Activated CD4-positive, alpha-beta T cell treated with anti-CD3 and anti-CD28 coated beads, Interleukin-2, Interleukin-6, amounts not matched to agents 100 ng/mL and 50 ng/mL, durations not matched to agents 16 hours and 8 hours (primary cell): ENCODE measurements at regions not wholly inside any gene's neighbourhood (a gene's known extent, or its start where the extent isn't known, plus 50 kb on each side); places are given as distances from the start of the nearest gene placed in this dataset.
A peak's percentile ranks its signal among the peaks of the same experiment; 100 is the strongest.

Experiments
- DNase-seq: peaks from one replicate; pipeline ENCODE4 v3.0.0-alpha.2; 2020

GRCh38 chr5:54927097-54927746 is 58.2 kb downstream of the ESM1 start:
- DNase-seq, result peak; percentile 66

- no peak for DNase-seq
These were observed 60.9 kb downstream of the ESM1 start for GRCh38 chr5:54924487-54924886.

DNA sequence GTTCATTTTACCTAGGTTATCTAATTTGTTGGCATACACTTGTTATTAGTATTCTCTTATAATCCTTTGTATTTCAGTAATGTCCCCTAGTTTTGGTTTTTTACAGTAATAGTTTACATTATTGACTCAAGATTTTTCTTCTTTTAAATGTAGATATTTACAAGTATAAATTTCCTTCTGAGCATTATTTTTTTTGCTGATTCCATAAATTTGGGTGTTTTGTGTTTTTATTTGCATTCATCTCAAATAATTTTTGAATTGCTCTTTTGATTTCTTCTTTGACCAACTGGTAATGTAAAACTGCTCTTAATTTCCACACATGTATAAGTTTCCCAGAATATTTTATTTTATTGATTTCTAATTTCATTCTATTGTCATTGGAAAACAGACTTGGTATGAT is 68.1 kb downstream of the ESM1 start:
- no peak for DNase-seq

- DNase-seq, result no peak
These were observed 69.8 kb downstream of the ESM1 start for GRCh38 chr5:54915466-54916027.

- DNase-seq, result no peak
These were observed 73.4 kb downstream of the ESM1 start for GRCh38 chr5:54912021-54912420.

DNA sequence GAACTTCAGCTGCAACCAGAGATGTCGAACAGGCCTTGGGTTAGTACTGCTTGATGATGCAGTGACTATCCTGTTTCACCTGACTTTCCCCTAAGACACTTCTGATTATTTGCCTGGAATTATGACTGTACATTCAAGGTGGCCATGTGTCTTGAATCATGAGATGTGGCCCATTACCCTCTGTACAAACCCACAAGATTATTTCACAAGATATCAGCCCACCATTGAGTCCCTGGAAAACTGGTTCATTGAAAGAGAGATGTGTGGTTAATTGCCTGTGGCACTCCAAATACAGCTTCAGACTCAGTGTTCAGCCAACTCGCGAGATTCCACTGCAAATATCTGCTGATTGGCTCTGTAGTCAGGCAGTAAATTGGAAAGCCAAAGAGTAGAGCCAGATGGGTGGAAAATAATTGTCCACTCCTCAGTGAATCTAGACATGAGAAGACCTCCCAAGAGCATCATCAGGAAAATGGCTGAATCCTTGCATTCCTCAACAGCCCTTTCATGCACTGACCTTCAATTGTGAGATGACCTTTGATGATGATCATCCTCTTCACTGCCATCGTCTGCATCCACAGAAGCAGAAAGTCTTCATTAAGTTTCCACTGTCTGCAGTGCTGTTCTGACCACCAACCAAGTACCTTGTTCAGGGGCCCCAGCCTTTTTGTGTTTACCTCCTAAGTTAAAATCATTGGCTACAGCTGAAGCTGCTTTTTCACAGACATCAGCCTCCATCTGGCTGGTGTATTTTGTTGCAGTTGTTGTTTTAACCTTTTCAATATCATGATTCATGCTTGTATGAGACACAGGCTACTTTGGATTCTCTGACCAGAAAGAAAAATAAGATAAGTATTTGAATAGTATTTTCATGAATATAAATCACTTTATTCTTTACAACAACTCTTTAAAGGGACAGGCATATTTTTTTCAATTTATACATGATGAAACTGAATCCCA is 75.2 kb downstream of the ESM1 start:
- DNase-seq, result no peak

DNA sequence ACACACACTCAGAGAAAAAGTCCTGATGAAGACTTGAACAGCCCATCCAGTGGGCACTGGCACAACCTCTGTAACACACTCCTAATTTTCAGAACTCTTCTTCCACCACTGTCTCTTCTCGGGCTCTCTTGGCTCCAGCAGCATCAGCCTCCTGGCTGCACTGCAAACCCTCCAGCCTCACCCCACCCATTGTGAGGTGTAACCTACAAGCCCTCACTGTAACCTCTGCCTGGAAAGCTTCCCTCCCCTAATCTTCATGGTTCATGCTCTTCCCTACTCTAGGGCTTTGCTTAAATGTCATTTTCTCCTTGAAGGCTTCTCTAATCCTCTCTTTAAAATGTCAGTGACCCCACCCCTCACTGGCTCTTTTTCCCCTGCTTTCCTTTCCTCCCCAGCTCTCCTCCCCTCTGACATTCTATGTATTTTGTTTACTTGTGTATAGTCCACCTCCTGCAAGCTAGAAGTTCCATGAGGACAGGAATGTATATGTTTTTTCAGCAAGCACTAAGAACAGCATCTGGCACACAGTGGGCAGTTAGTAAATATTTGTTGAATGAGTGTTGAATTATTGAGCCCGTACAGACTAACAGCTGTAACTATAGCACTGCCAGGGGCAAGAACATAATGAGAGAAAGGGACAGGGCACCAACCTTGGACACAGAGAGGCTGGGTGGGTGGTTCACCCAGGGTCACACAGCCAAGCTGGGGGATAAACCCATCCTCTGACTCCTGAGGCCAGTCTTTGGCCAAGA is 76.4 kb downstream of the ESM1 start:
- DNase-seq, result no peak

- peak; percentile 77 for DNase-seq
These were observed 79.4 kb downstream of the ESM1 start for GRCh38 chr5:54905942-54906537.

DNA sequence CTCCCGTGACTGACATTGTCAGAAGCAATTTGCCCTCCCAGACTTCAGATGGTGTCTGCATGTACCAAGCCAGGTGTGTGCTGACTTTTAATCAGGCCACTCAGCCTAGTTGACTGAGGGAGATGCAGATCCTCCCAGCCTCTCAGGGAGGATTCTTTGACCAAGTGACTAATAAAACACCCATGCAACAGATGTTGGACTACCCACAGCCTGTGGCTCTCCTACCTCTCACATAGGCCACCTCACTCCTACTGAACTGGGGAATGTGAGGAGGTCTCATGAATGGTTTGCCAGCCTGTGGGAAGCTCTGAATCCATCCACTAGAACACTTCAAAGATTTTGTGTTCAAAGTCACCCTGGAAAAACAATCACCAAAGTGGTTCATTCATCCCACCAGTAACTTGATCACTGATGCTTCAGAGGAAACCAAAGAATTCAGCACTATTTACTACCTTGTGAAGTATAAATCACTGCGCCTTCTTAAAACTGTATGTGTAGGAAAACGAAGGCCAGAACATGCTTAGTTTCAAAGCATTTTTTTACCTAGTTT is 80.1 kb downstream of the ESM1 start:
- peak; percentile 13 for DNase-seq

DNA sequence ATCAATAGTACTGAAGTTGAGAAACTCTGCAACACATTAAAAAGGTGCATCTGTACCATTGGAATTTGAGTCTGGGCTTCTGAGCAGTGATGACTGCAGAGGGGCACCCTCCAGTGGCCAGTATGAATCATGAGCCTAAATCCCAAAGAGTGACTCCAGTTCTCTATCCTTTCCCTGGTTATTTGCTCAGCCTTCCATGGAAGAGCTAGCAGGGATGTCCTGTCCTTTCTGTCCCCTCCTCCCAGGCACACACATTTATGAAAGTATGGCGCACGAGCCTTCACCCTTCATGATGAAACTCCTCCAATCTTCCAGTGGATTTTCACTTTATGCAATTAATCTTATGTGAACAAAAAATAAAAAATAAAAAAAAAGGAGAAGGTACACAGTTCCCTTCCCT is 81.0 kb downstream of the ESM1 start:
- DNase-seq, result no peak

DNA sequence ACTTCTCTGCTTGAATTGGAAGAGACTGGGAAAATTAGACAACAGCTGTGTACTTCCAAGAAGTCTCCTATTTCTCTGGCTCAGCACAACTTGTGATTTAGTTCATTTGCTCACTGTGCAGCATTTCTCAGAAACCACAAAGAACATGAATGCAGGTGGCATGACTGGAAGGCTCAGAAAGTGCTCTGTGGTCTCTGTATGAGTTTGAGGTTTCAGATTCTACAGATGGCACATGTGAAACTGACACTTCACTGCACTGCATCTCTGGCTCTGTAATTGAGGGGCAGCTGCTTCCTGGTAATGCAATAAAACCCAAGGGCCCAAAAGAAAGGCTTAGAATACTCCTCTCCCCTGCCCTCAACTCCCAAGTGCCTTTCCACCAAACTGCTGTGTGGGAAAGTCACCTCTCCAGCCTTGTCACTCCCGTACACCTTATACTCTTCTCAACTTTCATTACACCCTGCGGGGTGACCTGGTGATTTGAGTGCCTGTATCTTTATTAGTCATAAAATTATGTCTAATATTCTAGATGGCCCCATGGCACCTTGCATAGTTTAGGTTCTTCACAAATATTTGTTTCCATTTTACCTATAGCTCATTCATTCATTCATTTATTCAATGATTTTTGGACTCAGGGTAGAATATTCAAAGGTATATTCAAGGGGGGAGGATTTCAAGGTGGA is 82.5 kb downstream of the ESM1 start:
- DNase-seq, result peak; percentile 90

DNA sequence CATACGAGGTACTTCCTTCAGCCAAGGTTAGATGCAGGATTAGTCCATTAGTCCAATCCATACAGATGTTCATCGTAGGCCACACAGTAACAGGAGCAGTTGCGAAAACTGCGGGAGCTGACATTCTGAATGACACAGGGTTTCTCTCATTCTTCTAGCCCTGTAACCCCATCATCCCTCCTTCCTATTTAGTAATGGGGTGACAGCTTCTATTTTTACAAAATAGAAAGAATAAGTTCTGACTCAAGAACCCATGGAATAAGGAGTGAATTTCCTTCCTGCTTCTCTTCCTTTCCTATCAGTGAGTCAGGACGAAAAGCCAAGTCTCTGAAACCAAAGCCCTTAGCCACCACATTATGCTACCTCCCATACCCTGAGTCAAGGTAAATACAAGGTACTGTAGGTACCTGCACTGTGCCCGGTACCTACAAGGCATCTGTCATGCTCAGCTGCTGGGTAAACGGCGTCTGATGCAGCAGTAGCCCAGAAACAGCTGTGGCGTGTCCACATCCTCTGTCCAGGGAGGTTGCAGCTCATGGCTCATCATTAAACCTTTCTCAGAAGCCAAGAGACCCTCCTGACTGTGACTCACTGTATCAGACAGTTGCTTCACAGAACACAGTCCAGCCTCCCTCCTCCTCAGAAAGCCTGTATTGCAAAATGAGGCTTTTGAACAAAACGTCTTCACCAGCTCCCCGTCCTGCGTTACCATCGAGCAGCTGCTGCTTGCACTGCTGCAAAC is 84.2 kb downstream of the ESM1 start:
- DNase-seq, result peak; percentile 18

DNA sequence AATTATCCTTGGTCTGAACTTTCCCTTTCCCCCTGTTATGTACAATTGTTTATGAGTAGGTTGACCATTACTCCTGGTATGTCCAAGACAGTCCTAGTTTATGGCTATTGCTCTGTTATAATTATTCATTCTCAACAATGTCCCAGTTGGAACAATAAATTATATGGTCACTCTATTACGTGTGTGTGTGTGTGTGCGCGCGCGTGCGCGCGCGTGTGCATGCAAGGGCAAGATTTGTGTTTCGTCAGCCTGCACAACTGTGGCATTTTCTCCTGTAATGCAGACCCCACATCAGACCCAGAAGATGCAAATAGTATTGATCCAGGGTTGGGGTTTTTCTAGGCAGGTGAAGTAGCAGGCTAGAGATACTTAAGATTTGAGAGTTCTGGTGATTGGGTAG is 88.4 kb downstream of the ESM1 start:
- no peak for DNase-seq

- peak; percentile 30 for DNase-seq
These were observed 89.5 kb downstream of the ESM1 start for GRCh38 chr5:54895816-54896341.

GRCh38 chr5:54894957-54895815 is 90.2 kb downstream of the ESM1 start:
- DNase-seq, result peak; percentile 12

DNA sequence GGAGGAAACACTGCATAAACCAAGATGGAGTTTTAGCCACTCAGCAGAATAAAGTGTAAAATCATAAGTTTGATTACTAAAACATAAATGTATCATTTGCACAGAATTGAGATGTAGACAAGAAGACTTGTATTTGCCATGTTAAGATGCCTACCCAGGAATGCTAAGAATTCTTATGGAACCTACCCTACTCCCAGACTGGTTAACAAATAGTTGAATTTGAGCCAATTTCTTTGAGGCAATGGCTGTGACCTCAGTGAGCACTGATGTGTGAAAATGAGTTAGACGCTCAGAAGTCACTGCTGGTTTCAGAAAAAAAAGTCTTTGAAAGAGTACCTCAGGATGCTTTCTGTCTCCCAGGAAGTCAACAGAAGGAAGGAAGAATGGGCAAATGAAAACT is 95.6 kb downstream of the ESM1 start:
- no peak for DNase-seq

DNA sequence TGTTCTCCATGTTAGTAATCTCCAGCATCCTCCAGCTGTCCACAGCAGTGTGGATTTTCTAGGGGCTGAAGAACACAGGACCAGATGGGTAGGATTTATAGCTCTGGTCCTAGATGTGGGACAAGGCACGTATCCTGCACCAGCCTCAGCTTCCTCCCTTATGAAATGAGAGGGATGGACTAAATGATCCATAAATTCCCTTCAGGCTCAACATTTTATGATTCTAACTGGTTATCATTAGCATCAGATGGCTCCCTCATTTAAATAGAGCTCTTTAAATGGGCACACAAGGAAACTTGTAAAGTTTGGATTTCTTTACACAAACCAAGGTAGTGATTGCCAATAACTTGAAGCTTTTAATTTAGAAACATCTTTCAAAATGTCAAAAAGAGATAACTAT is 97.7 kb downstream of the ESM1 start:
- DNase-seq, result no peak

GRCh38 chr5:54886866-54887265 is 98.5 kb downstream of the ESM1 start:
- DNase-seq, result no peak

GRCh38 chr5:54885636-54886035 is 99.8 kb downstream of the ESM1 start:
- DNase-seq, result no peak

DNA sequence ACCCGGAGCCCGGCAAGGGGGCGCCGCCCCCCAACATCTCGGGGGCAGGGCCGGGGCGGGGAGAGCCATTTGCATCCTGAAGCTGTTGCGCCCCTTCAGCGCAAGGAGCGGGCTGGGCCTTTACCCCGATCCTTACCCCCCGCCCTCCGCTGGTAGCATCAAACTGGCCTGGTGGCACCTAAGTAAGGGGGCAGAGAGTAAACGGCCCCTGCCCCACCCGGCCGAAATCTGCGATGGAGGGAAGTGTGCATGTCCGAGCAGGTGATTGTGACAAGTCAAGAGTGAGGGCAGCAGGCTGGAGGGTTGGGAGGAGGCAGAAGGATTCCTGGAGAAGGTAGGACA is 101.2 kb downstream of the ESM1 start:
- DNase-seq, result no peak
